ENCODE measurements at regions not wholly inside any gene's neighbourhood (a gene's known extent, or its start where the extent isn't known, plus 50 kb on each side); places are given as distances from the start of the nearest gene placed in this dataset.

DNA sequence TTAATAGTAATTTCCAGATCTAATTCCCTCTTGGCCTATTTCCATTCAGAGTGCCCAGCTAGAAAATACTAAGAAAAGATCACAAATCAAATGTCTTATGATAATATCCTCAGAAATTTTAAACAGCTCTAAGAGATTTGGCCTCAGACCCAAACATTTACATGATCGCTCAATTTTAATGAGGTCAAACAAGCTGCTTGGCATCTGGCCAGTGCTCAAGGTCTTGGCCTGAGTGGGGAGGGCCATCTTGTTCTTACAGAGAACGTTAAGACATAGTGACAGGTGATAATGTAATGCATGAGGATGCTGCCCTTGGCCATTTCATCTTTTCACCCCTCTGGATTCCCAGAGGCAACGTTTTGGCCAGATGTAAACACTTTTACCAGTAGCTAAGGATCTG lies 159.2 kb upstream of the SLC7A11 start:
- TF ChIP-seq, protein P1, sequence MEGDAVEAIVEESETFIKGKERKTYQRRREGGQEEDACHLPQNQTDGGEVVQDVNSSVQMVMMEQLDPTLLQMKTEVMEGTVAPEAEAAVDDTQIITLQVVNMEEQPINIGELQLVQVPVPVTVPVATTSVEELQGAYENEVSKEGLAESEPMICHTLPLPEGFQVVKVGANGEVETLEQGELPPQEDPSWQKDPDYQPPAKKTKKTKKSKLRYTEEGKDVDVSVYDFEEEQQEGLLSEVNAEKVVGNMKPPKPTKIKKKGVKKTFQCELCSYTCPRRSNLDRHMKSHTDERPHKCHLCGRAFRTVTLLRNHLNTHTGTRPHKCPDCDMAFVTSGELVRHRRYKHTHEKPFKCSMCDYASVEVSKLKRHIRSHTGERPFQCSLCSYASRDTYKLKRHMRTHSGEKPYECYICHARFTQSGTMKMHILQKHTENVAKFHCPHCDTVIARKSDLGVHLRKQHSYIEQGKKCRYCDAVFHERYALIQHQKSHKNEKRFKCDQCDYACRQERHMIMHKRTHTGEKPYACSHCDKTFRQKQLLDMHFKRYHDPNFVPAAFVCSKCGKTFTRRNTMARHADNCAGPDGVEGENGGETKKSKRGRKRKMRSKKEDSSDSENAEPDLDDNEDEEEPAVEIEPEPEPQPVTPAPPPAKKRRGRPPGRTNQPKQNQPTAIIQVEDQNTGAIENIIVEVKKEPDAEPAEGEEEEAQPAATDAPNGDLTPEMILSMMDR (IDR thresholded peaks at IDR 0.05) = no peak
- no peak for TF ChIP-seq POLR2AphosphoS5 (IDR thresholded peaks at IDR 0.05)
- TF ChIP-seq POLR2A (IDR thresholded peaks at IDR 0.05; ENCODE audit: low read depth) = no peak

All from esophagus muscularis mucosa (tissue), 3 donors.